ENCODE measurements at regions not wholly inside any gene's neighbourhood (a gene's known extent, or its start where the extent isn't known, plus 50 kb on each side); places are given as distances from the start of the nearest gene placed in this dataset.

- DNase-seq (ENCODE audit: low spot score, unreplicated experiment): no peak
- Mint-ChIP-seq H3K27me3 (no peaks in the 10 kb centered on the region), H3K9me3 (ENCODE audit: low read depth) (peaks cover 12% of the 10 kb centered on the region), H3K4me3 (ENCODE audit: low read depth) (no peak overlapping the region), H3K36me3 (ENCODE audit: insufficient read depth) (no peaks in the 10 kb centered on the region), H3K4me1 (ENCODE audit: low read depth) (peaks cover 19% of the 10 kb centered on the region), H3K27ac (peak overlapping the region; percentile 43)
- TF ChIP-seq CTCF (IDR thresholded peaks at IDR 0.05; ENCODE audit: unreplicated experiment): no peak
Observed at GRCh38 chr2:33859176-33859575, 260.1 kb upstream of the FAM98A start.

- peaks cover 24% of the 10 kb centered on the region for H3K9me3 Mint-ChIP-seq (ENCODE audit: low read depth)
- H3K4me3 Mint-ChIP-seq (ENCODE audit: low read depth): no peak overlapping the region
- H3K36me3 Mint-ChIP-seq (ENCODE audit: insufficient read depth): no peaks in the 10 kb centered on the region
- H3K27ac Mint-ChIP-seq: no peak overlapping the region
- TF ChIP-seq CTCF (IDR thresholded peaks at IDR 0.05; ENCODE audit: unreplicated experiment): no peak
- no peaks in the 10 kb centered on the region for H3K27me3 Mint-ChIP-seq
- peaks cover 2% of the 10 kb centered on the region for H3K4me1 Mint-ChIP-seq (ENCODE audit: low read depth)
- DNase-seq (ENCODE audit: low spot score, unreplicated experiment): no peak
Observed at GRCh38 chr2:33848486-33848885, 249.4 kb upstream of the FAM98A start.

- Mint-ChIP-seq H3K4me3 (ENCODE audit: low read depth) (no peak overlapping the region), H3K27me3 (no peaks in the 10 kb centered on the region), H3K27ac (no peak overlapping the region), H3K9me3 (ENCODE audit: low read depth) (no peaks in the 10 kb centered on the region), H3K36me3 (ENCODE audit: insufficient read depth) (no peaks in the 10 kb centered on the region), H3K4me1 (ENCODE audit: low read depth) (no peaks in the 10 kb centered on the region)
- DNase-seq (ENCODE audit: low spot score, unreplicated experiment): no peak
- no peak for TF ChIP-seq CTCF (IDR thresholded peaks at IDR 0.05; ENCODE audit: unreplicated experiment)
Observed at GRCh38 chr2:33839791-33840190, 240.7 kb upstream of the FAM98A start.

GRCh38 chr2:33836628-33837027 lies 237.5 kb upstream of the FAM98A start:
- H3K36me3 Mint-ChIP-seq (ENCODE audit: insufficient read depth): no peaks in the 10 kb centered on the region
- no peak overlapping the region for H3K4me3 Mint-ChIP-seq (ENCODE audit: low read depth)
- peaks cover 4% of the 10 kb centered on the region for H3K4me1 Mint-ChIP-seq (ENCODE audit: low read depth)
- H3K27me3 Mint-ChIP-seq: no peaks in the 10 kb centered on the region
- no peak overlapping the region for H3K27ac Mint-ChIP-seq
- no peaks in the 10 kb centered on the region for H3K9me3 Mint-ChIP-seq (ENCODE audit: low read depth)
- no peak for TF ChIP-seq CTCF (IDR thresholded peaks at IDR 0.05; ENCODE audit: unreplicated experiment)
- DNase-seq (ENCODE audit: low spot score, unreplicated experiment): no peak

- DNase-seq (ENCODE audit: low spot score, unreplicated experiment): no peak
- no peak for TF ChIP-seq CTCF (IDR thresholded peaks at IDR 0.05; ENCODE audit: unreplicated experiment)
- Mint-ChIP-seq H3K9me3 (ENCODE audit: low read depth) (no peaks in the 10 kb centered on the region), H3K27me3 (no peaks in the 10 kb centered on the region), H3K36me3 (ENCODE audit: insufficient read depth) (no peaks in the 10 kb centered on the region), H3K4me3 (ENCODE audit: low read depth) (no peak overlapping the region), H3K27ac (no peak overlapping the region), H3K4me1 (ENCODE audit: low read depth) (peaks cover 4% of the 10 kb centered on the region)
Observed at GRCh38 chr2:33835911-33836310, 236.8 kb upstream of the FAM98A start.
